ENCODE measurements at regions not wholly inside any gene's neighbourhood (a gene's known extent, or its start where the extent isn't known, plus 50 kb on each side); places are given as distances from the start of the nearest gene placed in this dataset.

DNA sequence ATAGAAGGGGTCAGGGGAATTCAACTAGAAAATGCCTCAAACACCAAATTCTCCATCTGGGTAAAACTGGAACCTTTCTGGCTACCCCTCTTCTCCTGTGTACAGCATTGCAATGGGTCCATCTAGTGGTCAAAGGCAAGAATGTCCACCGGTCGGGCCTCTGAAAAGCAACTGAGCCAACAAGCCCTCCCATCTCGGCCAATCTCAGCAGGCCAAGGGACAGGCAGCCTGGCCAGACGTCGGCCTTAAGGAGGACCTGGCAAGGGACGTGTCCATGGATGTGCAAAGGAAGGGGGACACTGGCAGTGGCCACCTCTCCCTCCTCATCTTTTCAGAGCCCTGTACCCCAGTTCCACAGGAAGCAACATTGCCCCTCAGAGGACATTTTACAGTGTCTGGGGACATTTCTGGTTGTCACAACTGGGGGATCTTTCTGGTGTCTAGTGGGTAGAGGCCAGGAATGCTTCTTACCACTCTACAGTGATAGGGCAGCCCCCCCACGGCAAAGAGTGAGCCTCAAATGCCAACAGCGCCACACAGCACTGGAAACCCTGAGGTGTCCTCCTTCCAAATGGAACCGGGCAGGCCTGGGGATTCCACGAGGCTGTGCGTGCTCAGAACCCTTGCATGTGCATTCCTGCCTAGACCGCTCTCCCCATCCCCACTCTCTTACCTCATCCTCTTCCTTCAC, 99.8 kb upstream of the FOXA2 start:
- Histone ChIP-seq H3K27ac (ENCODE audit: low read length) (no peak overlapping the region), H3K27me3 (ENCODE audit: insufficient read depth, low read depth, low read length) (no peaks in the 10 kb centered on the region), H3K9ac (ENCODE audit: low read length) (no peak overlapping the region), H3K36me3 (ENCODE audit: insufficient read depth, low read length) (no peaks in the 10 kb centered on the region), H4K20me1 (ENCODE audit: insufficient read depth) (no peaks in the 10 kb centered on the region), H3K4me2 (ENCODE audit: low read length) (no peak overlapping the region), H3K4me3 (ENCODE audit: low read length) (no peak overlapping the region), H3K79me2 (replicated peaks; ENCODE audit: insufficient read depth, low read length) (no peaks in the 10 kb centered on the region), H3K9me2 (ENCODE audit: insufficient read depth, low read length) (no peaks in the 10 kb centered on the region), H2AFZ (ENCODE audit: low read depth, low read length) (no peak overlapping the region), H3K9me3 (ENCODE audit: low read length) (no peaks in the 10 kb centered on the region), H3F3A (ENCODE audit: insufficient read depth, low read length, poor library complexity, severe bottlenecking) (no peaks in the 10 kb centered on the region)
- no peak for TF ChIP-seq MXI1 (conservative IDR thresholded peaks at IDR 0.05; ENCODE audit: poor library complexity, severe bottlenecking)
- TF ChIP-seq, protein P1, sequence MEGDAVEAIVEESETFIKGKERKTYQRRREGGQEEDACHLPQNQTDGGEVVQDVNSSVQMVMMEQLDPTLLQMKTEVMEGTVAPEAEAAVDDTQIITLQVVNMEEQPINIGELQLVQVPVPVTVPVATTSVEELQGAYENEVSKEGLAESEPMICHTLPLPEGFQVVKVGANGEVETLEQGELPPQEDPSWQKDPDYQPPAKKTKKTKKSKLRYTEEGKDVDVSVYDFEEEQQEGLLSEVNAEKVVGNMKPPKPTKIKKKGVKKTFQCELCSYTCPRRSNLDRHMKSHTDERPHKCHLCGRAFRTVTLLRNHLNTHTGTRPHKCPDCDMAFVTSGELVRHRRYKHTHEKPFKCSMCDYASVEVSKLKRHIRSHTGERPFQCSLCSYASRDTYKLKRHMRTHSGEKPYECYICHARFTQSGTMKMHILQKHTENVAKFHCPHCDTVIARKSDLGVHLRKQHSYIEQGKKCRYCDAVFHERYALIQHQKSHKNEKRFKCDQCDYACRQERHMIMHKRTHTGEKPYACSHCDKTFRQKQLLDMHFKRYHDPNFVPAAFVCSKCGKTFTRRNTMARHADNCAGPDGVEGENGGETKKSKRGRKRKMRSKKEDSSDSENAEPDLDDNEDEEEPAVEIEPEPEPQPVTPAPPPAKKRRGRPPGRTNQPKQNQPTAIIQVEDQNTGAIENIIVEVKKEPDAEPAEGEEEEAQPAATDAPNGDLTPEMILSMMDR (IDR thresholded peaks at IDR 0.05; ENCODE audit: poor library complexity, severe bottlenecking), result peak; percentile 95
- TF ChIP-seq RAD21 (conservative IDR thresholded peaks at IDR 0.05), result peak; percentile 96
- TF ChIP-seq EZH2 (IDR thresholded peaks at IDR 0.05; ENCODE audit: borderline replicate concordance, insufficient read depth, low read length, poor library complexity, severe bottlenecking), result no peak
- peak; percentile 98 for TF ChIP-seq SMC3 (conservative IDR thresholded peaks at IDR 0.05; ENCODE audit: poor library complexity)
- no peak for TF ChIP-seq POLR2AphosphoS5 (IDR thresholded peaks at IDR 0.05)
- TF ChIP-seq EP300 (conservative IDR thresholded peaks at IDR 0.05; ENCODE audit: poor library complexity, severe bottlenecking), result no peak
- TF ChIP-seq, protein P2, sequence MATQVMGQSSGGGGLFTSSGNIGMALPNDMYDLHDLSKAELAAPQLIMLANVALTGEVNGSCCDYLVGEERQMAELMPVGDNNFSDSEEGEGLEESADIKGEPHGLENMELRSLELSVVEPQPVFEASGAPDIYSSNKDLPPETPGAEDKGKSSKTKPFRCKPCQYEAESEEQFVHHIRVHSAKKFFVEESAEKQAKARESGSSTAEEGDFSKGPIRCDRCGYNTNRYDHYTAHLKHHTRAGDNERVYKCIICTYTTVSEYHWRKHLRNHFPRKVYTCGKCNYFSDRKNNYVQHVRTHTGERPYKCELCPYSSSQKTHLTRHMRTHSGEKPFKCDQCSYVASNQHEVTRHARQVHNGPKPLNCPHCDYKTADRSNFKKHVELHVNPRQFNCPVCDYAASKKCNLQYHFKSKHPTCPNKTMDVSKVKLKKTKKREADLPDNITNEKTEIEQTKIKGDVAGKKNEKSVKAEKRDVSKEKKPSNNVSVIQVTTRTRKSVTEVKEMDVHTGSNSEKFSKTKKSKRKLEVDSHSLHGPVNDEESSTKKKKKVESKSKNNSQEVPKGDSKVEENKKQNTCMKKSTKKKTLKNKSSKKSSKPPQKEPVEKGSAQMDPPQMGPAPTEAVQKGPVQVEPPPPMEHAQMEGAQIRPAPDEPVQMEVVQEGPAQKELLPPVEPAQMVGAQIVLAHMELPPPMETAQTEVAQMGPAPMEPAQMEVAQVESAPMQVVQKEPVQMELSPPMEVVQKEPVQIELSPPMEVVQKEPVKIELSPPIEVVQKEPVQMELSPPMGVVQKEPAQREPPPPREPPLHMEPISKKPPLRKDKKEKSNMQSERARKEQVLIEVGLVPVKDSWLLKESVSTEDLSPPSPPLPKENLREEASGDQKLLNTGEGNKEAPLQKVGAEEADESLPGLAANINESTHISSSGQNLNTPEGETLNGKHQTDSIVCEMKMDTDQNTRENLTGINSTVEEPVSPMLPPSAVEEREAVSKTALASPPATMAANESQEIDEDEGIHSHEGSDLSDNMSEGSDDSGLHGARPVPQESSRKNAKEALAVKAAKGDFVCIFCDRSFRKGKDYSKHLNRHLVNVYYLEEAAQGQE (IDR thresholded peaks at IDR 0.05; ENCODE audit: borderline replicate concordance), result no peak
- no peak for TF ChIP-seq TAF1 (IDR thresholded peaks at IDR 0.05; ENCODE audit: low read depth)

DNA sequence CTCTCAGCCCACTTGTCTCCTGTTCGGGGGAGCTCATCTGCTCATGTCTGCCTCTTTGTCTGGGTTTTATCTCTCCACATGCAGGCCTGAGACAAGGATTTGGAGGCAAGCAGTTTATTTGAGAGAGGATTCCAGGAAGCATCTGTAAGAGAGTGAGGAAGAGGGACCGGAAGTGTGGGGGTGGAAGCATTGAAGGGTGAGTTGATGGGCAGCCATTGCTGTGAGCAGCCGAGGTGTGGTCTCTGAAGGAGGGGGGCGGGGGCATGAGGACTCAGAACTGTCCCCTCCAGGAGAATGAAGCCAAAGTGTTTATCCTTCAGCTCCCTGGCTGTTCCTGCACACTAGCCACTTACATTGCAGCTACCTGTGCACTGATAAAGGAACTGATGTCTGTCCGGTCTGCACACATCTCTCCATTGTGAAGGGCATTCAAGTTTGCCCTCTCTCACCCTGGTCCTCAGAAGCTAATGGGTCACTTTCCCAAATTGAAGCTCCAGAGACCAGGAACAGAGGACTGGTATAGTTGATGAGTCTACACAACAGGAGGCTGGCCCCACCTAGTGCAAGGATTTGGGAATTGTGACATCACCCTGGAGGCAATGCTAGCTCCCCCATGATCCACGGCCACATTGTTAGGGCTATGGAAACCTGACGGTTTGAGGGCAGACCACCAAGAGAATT, 100.5 kb upstream of the FOXA2 start:
- H3K27me3 ChIP-seq (ENCODE audit: insufficient read depth, low read depth, low read length), result no peaks in the 10 kb centered on the region
- H3K36me3 ChIP-seq (ENCODE audit: insufficient read depth, low read length), result no peaks in the 10 kb centered on the region
- TF ChIP-seq MXI1 (conservative IDR thresholded peaks at IDR 0.05; ENCODE audit: poor library complexity, severe bottlenecking) (no peak), RAD21 (conservative IDR thresholded peaks at IDR 0.05) (no peak), EP300 (conservative IDR thresholded peaks at IDR 0.05; ENCODE audit: poor library complexity, severe bottlenecking) (no peak), POLR2AphosphoS5 (IDR thresholded peaks at IDR 0.05) (no peak), EZH2 (IDR thresholded peaks at IDR 0.05; ENCODE audit: borderline replicate concordance, insufficient read depth, low read length, poor library complexity, severe bottlenecking) (no peak), TAF1 (IDR thresholded peaks at IDR 0.05; ENCODE audit: low read depth) (no peak), SMC3 (conservative IDR thresholded peaks at IDR 0.05; ENCODE audit: poor library complexity) (peak; percentile 26)
- TF ChIP-seq, protein P1 (IDR thresholded peaks at IDR 0.05; ENCODE audit: poor library complexity, severe bottlenecking), result peak; percentile 23
- TF ChIP-seq, protein P2 (IDR thresholded peaks at IDR 0.05; ENCODE audit: borderline replicate concordance), result no peak
- H3K9me3 ChIP-seq (ENCODE audit: low read length), result no peaks in the 10 kb centered on the region
- no peak overlapping the region for H3K4me3 ChIP-seq (ENCODE audit: low read length)
- no peaks in the 10 kb centered on the region for H3K79me2 ChIP-seq (replicated peaks; ENCODE audit: insufficient read depth, low read length)
- H3K4me2 ChIP-seq (ENCODE audit: low read length), result no peak overlapping the region
- H2AFZ ChIP-seq (ENCODE audit: low read depth, low read length), result no peak overlapping the region
- H3K9ac ChIP-seq (ENCODE audit: low read length), result no peak overlapping the region
- no peaks in the 10 kb centered on the region for H3F3A ChIP-seq (ENCODE audit: insufficient read depth, low read length, poor library complexity, severe bottlenecking)
- H3K27ac ChIP-seq (ENCODE audit: low read length), result no peak overlapping the region
- H3K9me2 ChIP-seq (ENCODE audit: insufficient read depth, low read length), result no peaks in the 10 kb centered on the region
- no peaks in the 10 kb centered on the region for H4K20me1 ChIP-seq (ENCODE audit: insufficient read depth)

Measured in neural cell (in vitro differentiated cells).